Upper lobe of left lung (tissue), 6 donors: ENCODE measurements at regions not wholly inside any gene's neighbourhood (a gene's known extent, or its start where the extent isn't known, plus 50 kb on each side); places are given as distances from the start of the nearest gene placed in this dataset.
A peak's percentile ranks its signal among the peaks of the same experiment; 100 is the strongest.

Experiments
- ATAC-seq, 2 donors: fragments of 200-7000 bp; cut with Tn5 transposase; one replicate each; pipeline ENCODE4 v1.9.1; 2022; ENCODE audit warnings: mild to moderate bottlenecking in 2 of 2, moderate library complexity in 2 of 2; ENCODE audit not compliant: low FRiP score in 2 of 2
- DNase-seq, 2 donors: peaks; one replicate each; pipeline ENCODE4 v3.0.0-alpha.2; 2019 to 2020
- H3K27ac ChIP-seq, 4 donors: fragments of 200-600 bp; sonication (generic); one replicate each; pipeline ENCODE4 v1.5.1; 2016 to 2019
- H3K27me3 ChIP-seq, 4 donors: fragments of 200-600 bp; sonication (generic); one replicate each; pipeline ENCODE4 v1.5.1; 2017 to 2019
- H3K36me3 ChIP-seq, 4 donors: fragments of 200-600 bp; sonication (generic); one replicate each; pipeline ENCODE4 v1.5.1; 2016 to 2019
- H3K4me1 ChIP-seq, 4 donors: fragments of 200-600 bp; sonication (generic); one replicate each; pipeline ENCODE4 v1.5.1; 2018 to 2019
- H3K4me3 ChIP-seq, 4 donors: fragments of 200-600 bp; sonication (generic); one replicate each; pipeline ENCODE4 v1.5.1; 2017 to 2019; ENCODE audit warnings: mild to moderate bottlenecking in 2 of 4, moderate library complexity in 1 of 4
- H3K9me3 ChIP-seq, 4 donors: fragments of 200-600 bp; sonication (generic); one replicate each; pipeline ENCODE4 v1.5.1; 2018 to 2019
- CTCF ChIP-seq, 6 experiments: fragments of 450-650 bp in 4 of 6; fragments of 200-600 bp in 2 of 6; sonication (generic) in 2 of 6; IDR thresholded peaks; one replicate each; pipeline ENCODE4 v1.5.1; 2016 to 2019; ENCODE audit warnings: antibody characterized with exemption in 6 of 6
- EP300 ChIP-seq, 4 donors: sonication (generic); formaldehyde crosslinking; IDR thresholded peaks; one replicate each; pipeline ENCODE4 v1.5.1; 2017; ENCODE audit warnings: antibody characterized with exemption in 4 of 4, control low read depth in 2 of 4
- POLR2A ChIP-seq, 4 donors: fragments of 450-650 bp; IDR thresholded peaks; one replicate each; pipeline ENCODE4 v1.5.1; 2016 to 2017; ENCODE audit warnings: antibody characterized with exemption in 4 of 4, mild to moderate bottlenecking in 2 of 4
- POLR2AphosphoS5 ChIP-seq, 2 donors: sonication (generic); formaldehyde crosslinking; IDR thresholded peaks; one replicate each; pipeline ENCODE4 v1.5.1; 2017; ENCODE audit warnings: antibody characterized with exemption in 2 of 2
- WGBS, 2 donors: methylation state at CpG; one replicate each; pipeline ENCODE4 v1.1.5; 2017 to 2018; 5-methylcytosine and 5-hydroxymethylcytosine counted together
- donor health status: DM: no; HTN: no; CAD: no; lungs with moderate emphysema.
- donor health status: DM: no; HTN: yes; CAD: no; lungs with severe emphysema.

- H3K36me3 ChIP-seq = peaks cover 0 to 15% (median 3%) of the 10 kb centered on the region in 4 donors
- no peak for TF ChIP-seq POLR2AphosphoS5 (IDR thresholded peaks at IDR 0.05)
- TF ChIP-seq CTCF (IDR thresholded peaks at IDR 0.05) = no peak
- TF ChIP-seq EP300 (IDR thresholded peaks at IDR 0.05) = no peak
- TF ChIP-seq POLR2A (IDR thresholded peaks at IDR 0.05) = no peak
- DNase-seq (no peak), ATAC-seq (no peak)
- H3K27me3 ChIP-seq = no peaks in the 10 kb centered on the region
- H3K27ac ChIP-seq = no peak overlapping the region
- WGBS, 2 donors = 83 to 90% methylated on average over 2 of the region's 2 CpGs
- no peaks in the 10 kb centered on the region for H3K9me3 ChIP-seq
- H3K4me3 ChIP-seq = no peak overlapping the region
- no peaks in the 10 kb centered on the region for H3K4me1 ChIP-seq
These were observed 152.8 kb upstream of the STK17B start for GRCh38 chr2:196324211-196324610.

- ATAC-seq = no peak
- no peaks in the 10 kb centered on the region for H3K36me3 ChIP-seq
- H3K27ac ChIP-seq = no peak overlapping the region
- H3K9me3 ChIP-seq = no peaks in the 10 kb centered on the region
- H3K4me1 ChIP-seq = peaks cover 4 to 15% (median 8%) of the 10 kb centered on the region in 4 donors
- H3K4me3 ChIP-seq = no peak overlapping the region
- no peak for TF ChIP-seq EP300 (IDR thresholded peaks at IDR 0.05)
- no peak for TF ChIP-seq POLR2AphosphoS5 (IDR thresholded peaks at IDR 0.05)
- TF ChIP-seq CTCF (IDR thresholded peaks at IDR 0.05) = no peak
- no peak for TF ChIP-seq POLR2A (IDR thresholded peaks at IDR 0.05)
- DNase-seq = no peak
- 67 to 68% methylated on average over 3 of the region's 3 CpGs for WGBS, 2 donors
- H3K27me3 ChIP-seq = no peaks in the 10 kb centered on the region
These were observed 156.8 kb upstream of the STK17B start for GRCh38 chr2:196328088-196328680.

- peak overlapping the region in 1 of 4 donors; percentile 82 for H3K27ac ChIP-seq
- TF ChIP-seq POLR2A (IDR thresholded peaks at IDR 0.05) = no peak
- TF ChIP-seq EP300 (IDR thresholded peaks at IDR 0.05) = no peak
- no peak for TF ChIP-seq CTCF (IDR thresholded peaks at IDR 0.05)
- no peak for TF ChIP-seq POLR2AphosphoS5 (IDR thresholded peaks at IDR 0.05)
- no peaks in the 10 kb centered on the region for H3K27me3 ChIP-seq
- peaks cover 4 to 15% (median 8%) of the 10 kb centered on the region in 4 donors for H3K4me1 ChIP-seq
- no peak overlapping the region for H3K4me3 ChIP-seq
- peaks cover 0 to 4% (median 0%) of the 10 kb centered on the region in 4 donors for H3K36me3 ChIP-seq
- no peak for DNase-seq
- 71 to 82% methylated on average over 2 of the region's 2 CpGs for WGBS, 2 donors
- H3K9me3 ChIP-seq = no peaks in the 10 kb centered on the region
- ATAC-seq = no peak
These were observed 158.6 kb upstream of the STK17B start for GRCh38 chr2:196329959-196330358.

GRCh38 chr2:196330645-196331044 lies 159.3 kb upstream of the STK17B start:
- Histone ChIP-seq H3K36me3 (peaks cover 0 to 4% (median 0%) of the 10 kb centered on the region in 4 donors), H3K27ac (peak overlapping the region in 2 of 4 donors; percentile 15 to 82), H3K4me3 (no peak overlapping the region), H3K9me3 (no peaks in the 10 kb centered on the region), H3K27me3 (no peaks in the 10 kb centered on the region), H3K4me1 (peaks cover 4 to 15% (median 8%) of the 10 kb centered on the region in 4 donors)
- DNase-seq (no peak), ATAC-seq (no peak)
- TF ChIP-seq CTCF (IDR thresholded peaks at IDR 0.05) = no peak
- TF ChIP-seq EP300 (IDR thresholded peaks at IDR 0.05) = no peak
- no peak for TF ChIP-seq POLR2AphosphoS5 (IDR thresholded peaks at IDR 0.05)
- TF ChIP-seq POLR2A (IDR thresholded peaks at IDR 0.05) = no peak
- WGBS, 2 donors = 77 to 78% methylated on average over 4 of the region's 4 CpGs

- Histone ChIP-seq H3K36me3 (peaks cover 0 to 4% (median 0%) of the 10 kb centered on the region in 4 donors), H3K4me1 (peaks cover 4 to 15% (median 8%) of the 10 kb centered on the region in 4 donors), H3K4me3 (no peak overlapping the region), H3K27me3 (no peaks in the 10 kb centered on the region), H3K9me3 (no peaks in the 10 kb centered on the region), H3K27ac (peak overlapping the region; percentile 3 to 82 (median 52))
- 47 to 55% methylated on average over 5 of the region's 5 CpGs for whole genome bisulfite sequencing, 2 donors
- TF ChIP-seq POLR2AphosphoS5 (IDR thresholded peaks at IDR 0.05) (no peak), POLR2A (IDR thresholded peaks at IDR 0.05) (no peak), CTCF (IDR thresholded peaks at IDR 0.05) (no peak), EP300 (IDR thresholded peaks at IDR 0.05) (no peak)
- DNase-seq = no peak
- ATAC-seq = peak; percentile 26 to 54
These were observed 159.8 kb upstream of the STK17B start for GRCh38 chr2:196331143-196331542.
